ENCODE measurements at regions not wholly inside any gene's neighbourhood (a gene's known extent, or its start where the extent isn't known, plus 50 kb on each side); places are given as distances from the start of the nearest gene placed in this dataset.

- Histone ChIP-seq H3K27ac (no peak overlapping the region), H3K4me3 (no peak overlapping the region)
These were observed 89.0 kb upstream of the SCOC start for GRCh38 chr4:140284456-140284855.

- Histone ChIP-seq H3K27ac (no peak overlapping the region), H3K4me3 (no peak overlapping the region)
These were observed 91.5 kb upstream of the SCOC start for GRCh38 chr4:140281828-140282552.

DNA sequence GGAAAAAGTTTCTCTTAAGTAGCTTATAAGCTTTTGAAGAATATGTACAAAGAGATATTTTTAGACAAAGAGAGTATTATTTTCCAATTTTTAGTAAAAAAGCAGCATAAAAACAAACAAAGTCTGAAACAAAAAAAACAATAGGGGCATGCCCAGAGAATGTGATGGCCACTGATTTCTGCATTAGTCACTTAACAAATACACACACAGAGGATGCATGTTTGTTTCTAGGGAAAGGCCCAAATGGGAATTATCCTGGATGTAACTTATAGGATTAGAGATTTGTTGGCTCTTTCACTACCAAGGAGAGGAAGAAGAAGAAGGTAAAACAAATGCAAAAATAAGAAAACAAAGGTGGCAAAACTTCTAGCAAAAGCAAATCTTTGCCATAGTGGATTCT is 95.9 kb upstream of the SCOC start:
- Histone ChIP-seq H3K4me3 (no peak overlapping the region), H3K27ac (no peak overlapping the region)

DNA sequence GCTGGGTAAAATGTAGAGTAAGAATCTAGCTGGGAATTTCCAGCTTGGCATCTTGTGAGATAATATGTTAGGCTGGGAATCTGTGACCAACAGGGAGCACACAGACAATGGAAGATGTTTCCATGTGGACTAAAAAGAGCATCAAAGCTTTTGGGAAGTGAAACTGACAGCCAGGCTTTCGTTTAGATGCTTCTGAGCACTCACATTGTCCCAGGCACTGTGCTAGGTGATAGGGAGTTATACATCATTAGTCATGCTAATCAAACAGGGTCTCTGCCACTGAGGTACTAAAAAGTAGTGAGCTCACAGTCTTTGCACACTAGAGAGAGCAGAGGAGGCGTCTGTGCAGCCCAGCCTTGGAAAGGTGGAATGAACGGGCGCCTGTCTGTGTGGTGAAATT is 101.9 kb upstream of the SCOC start:
- Histone ChIP-seq H3K4me3 (no peak overlapping the region), H3K27ac (no peak overlapping the region)

- Histone ChIP-seq H3K27ac (no peak overlapping the region), H3K4me3 (no peak overlapping the region)
These were observed 104.1 kb upstream of the SCOC start for GRCh38 chr4:140269369-140269768.

DNA sequence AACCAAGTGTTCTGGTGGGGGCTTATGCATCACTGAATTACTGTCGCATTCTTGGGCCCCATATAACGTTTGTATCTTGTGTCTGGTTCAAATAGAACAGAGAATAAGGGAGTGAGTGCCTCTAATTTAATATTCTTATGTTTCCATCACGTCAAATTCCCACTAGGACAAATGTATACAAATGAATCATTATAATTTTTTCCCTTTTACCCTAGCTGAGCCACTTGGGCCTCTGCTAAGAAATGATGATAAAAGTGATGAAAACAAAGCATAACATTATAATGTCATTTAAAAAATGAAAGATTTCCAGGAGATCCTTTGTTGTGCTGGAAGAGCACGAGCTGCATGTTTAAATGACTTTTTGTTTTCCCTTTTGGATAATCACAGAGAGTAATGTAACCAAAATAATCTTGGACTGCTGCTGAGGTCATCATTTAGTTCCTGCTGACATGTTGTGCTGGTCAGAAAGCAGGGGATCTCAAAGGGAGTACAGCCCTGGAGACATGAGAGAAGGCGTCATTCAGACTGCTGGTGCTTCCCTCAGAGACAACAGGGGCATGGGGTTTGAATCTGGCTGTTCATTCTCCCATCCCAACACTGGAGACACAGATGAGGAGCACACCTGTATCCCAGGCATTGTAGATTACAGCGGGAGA is 105.1 kb upstream of the SCOC start:
- H3K27ac ChIP-seq, result no peak overlapping the region
- H3K4me3 ChIP-seq, result no peak overlapping the region

DNA sequence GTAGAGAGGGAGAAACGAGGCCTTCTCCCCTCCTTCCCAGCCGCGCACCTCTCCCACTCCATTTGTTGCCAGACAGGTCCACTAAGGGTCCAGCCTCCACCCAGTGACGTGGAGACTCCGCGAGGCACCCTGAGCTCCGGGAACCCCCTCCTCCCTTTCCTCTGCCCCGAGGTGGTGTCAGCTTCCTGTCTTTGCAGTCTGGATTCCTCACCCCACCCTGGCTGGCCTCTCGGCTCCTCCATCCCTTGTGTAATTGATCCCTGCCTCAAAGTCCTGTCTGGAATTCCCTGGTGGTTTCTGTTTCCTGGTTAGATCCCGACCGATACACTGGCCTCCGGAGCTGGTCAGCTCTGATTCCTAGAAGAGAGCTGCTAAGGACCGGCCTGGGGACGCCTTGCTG is 105.9 kb upstream of the SCOC start:
- Histone ChIP-seq H3K4me3 (no peak overlapping the region), H3K27ac (no peak overlapping the region)

DNA sequence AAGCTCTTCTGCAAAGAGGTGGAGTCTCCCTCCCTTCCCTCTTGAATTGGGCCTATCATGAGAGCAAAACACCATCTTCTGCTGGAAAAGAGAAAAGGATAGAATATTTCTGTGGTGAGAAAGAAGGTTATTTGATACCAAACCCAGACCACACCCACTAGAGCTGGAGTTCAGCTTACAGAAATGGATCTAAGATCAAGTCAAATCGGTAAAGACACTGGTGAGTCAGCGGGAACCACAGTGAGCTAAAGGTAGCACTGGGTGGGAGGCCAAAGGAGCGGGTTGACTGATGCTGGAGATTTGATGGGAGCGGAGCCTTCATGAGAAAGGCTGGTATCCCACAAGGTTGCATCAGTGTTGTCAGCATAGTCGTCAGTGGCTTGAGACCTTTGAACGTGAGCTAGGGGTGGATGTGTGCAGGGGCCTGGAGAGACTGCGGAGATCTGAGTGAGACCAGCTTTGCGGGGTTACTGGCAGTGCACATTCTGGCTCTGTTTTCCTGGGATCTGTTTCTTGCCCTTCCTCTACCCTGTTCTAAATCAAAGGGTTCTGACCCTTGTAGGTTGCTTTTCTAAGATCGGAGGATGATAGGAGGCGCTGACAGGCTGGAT is 106.4 kb upstream of the SCOC start:
- H3K27ac ChIP-seq, result no peak overlapping the region
- H3K4me3 ChIP-seq, result no peak overlapping the region

DNA sequence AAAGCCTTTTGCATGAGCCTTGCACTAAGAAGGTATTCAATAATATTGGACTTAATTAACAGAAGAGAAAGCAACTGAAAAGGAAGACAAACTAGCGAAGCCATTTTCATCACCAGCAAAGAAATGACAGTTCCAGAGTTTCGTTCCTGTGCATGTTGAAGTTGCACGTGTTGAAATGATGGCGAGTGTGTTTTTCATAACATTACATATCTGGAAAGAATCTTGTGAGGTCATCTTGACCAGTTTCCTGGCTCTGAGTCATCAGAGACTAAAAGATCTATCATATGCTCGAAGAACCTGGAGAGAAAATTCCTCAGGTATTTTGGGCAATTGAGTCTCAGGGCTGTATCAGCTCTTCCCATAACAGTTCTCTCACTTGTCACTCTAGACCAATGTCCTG is 106.2 kb upstream of the MAML3 start:
- no peak overlapping the region for H3K4me3 ChIP-seq
- H3K27ac ChIP-seq, result no peak overlapping the region

- no peak overlapping the region for H3K4me3 ChIP-seq
- H3K27ac ChIP-seq, result no peak overlapping the region
These were observed 104.5 kb upstream of the MAML3 start for GRCh38 chr4:140258476-140258875.

- Histone ChIP-seq H3K4me3 (no peak overlapping the region), H3K27ac (no peak overlapping the region)
These were observed 103.7 kb upstream of the MAML3 start for GRCh38 chr4:140257461-140258305.

GRCh38 chr4:140256941-140257340 is 103.0 kb upstream of the MAML3 start:
- H3K27ac ChIP-seq, result no peak overlapping the region

GRCh38 chr4:140256335-140256734 is 102.4 kb upstream of the MAML3 start:
- Histone ChIP-seq H3K4me3 (no peak overlapping the region), H3K27ac (no peak overlapping the region)

More at GRCh38 chr4:140256941-140257340, 103.0 kb upstream of the MAML3 start:
- H3K4me3 ChIP-seq, result no peak overlapping the region

DNA sequence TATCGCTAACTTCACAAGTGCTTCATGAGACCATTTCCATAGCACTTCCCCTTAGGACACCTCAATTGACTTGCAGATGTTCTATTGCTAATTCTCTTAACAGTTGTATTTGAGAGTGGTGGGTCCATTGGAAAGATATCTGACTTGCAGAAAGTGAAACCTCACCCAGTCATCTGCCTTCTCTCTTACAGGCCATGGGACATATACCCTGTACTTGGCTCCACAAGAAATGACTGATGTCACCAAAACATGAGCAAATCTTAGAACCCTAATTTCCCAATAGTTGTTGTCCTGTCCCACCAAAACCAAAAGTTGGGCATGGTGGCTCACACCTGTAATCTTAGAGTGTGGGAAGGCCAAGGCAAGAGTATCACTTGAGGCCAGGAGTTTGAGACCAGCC is 101.9 kb upstream of the MAML3 start:
- Histone ChIP-seq H3K4me3 (no peak overlapping the region), H3K27ac (no peak overlapping the region)

- H3K27ac ChIP-seq, result peak overlapping the region in 2 of 21 experiments; percentile 11
These were observed 101.5 kb upstream of the MAML3 start for GRCh38 chr4:140255467-140255866.

DNA sequence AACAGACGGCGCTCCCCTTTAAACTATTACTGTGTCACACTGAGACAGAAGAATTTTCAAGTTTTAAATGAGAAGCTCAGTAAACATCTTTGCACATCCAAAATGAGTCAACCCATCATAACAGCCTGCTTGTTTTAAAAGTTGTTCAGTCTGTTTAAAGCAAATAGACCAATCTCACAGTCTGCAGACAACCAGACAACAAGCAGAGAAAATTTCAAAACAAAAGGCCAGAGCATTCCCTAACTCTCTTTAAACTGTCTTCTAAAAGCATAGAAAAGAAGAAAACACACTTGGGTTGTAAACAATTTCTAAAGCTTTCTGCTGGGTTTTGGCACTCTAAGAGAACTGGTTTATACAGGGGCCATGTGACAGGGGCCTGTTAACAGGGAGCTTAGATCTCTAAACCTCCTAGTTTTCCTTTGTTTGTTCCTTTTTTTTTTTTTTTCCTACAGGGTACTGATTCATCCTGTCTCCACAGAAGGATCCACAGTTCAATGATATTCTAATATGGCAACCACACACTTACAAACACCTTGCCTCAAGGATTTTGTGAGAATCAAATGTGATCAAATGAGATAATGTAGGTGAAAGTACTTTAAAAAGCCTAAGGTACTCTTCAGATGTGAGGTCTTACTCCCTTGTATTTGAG is 100.8 kb upstream of the MAML3 start:
- peak overlapping the region in 4 of 21 experiments; percentile 11 to 44 (median 21) for H3K27ac ChIP-seq
- H3K4me3 ChIP-seq, result no peak overlapping the region

More at GRCh38 chr4:140255467-140255866, 101.5 kb upstream of the MAML3 start:
- H3K4me3 ChIP-seq, result no peak overlapping the region

DNA sequence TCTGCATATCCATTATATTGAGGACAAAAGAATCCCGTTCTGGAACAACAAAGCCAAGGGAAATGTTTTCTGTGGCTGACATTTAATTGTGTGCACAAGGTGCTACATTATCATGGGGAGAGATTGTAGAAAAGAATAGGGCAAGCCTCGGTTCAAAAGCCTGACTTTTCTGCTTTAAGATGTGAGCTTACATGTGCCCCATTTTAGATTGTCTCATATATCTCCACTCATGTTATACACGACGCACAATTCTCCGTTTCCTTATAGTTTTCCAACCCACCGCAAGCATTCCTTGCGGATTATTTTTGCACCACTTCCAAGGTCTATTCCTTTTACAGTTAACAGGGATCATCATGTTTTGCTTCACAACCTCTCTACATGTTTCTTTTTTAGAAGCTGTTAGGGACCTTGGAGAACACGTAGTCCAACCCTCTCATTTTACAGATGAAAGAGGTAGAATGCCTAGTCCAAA is 99.6 kb upstream of the MAML3 start:
- H3K4me3 ChIP-seq, result peak overlapping the region in 3 of 7 experiments; percentile 44 to 66 (median 57)
- peak overlapping the region in 11 of 21 experiments; percentile 84 to 95 (median 91) for H3K27ac ChIP-seq

GRCh38 chr4:140252742-140253555 is 99.0 kb upstream of the MAML3 start:
- peak overlapping the region; percentile 50 to 95 (median 90) for H3K27ac ChIP-seq
- peak overlapping the region; percentile 42 to 66 (median 55) for H3K4me3 ChIP-seq
